IPS DF 6.9 (cell line): ENCODE measurements at regions not wholly inside any gene's neighbourhood (a gene's known extent, or its start where the extent isn't known, plus 50 kb on each side); places are given as distances from the start of the nearest gene placed in this dataset.

Experiments used
- DNase-seq: peaks from one replicate; pipeline ENCODE4 v3.0.0-alpha.2; 2013; ENCODE audit warnings: low read depth, low spot score
- H3K27ac ChIP-seq: one replicate; pipeline ENCODE4 v1.5.1; 2013; ENCODE audit warnings: low read length, control low read depth
- H3K27me3 ChIP-seq: 2 replicates; pipeline ENCODE4 v1.6.1; 2013; ENCODE audit warnings: mild to moderate bottlenecking, low read length; ENCODE audit not compliant: control insufficient read depth, insufficient read depth
- H3K36me3 ChIP-seq: 2 replicates; pipeline ENCODE4 v1.6.1; 2013; ENCODE audit warnings: low read length; ENCODE audit not compliant: control insufficient read depth, insufficient read depth
- H3K4me1 ChIP-seq: 2 replicates; pipeline ENCODE4 v1.6.1; 2013; ENCODE audit warnings: low read length; ENCODE audit not compliant: control insufficient read depth, insufficient read depth
- H3K4me3 ChIP-seq: 2 replicates; pipeline ENCODE4 v1.5.1; 2013; ENCODE audit warnings: mild to moderate bottlenecking, low read length
- H3K9me3 ChIP-seq: 2 replicates; pipeline ENCODE4 v1.6.1; 2013; ENCODE audit warnings: low read length, inconsistent platforms; ENCODE audit not compliant: control insufficient read depth, insufficient read depth
- WGBS: extraction: QIAGEN DNeasy Blood & Tissue Kit; methylation state at CpG from one replicate; pipeline ENCODE4 v1.1.7; 2013; ENCODE audit warnings: mixed read lengths, missing lambda C conversion rate; ENCODE audit not compliant: insufficient read length, insufficient coverage; 5-methylcytosine and 5-hydroxymethylcytosine counted together

- no peaks in the 10 kb centered on the region for H3K27me3 ChIP-seq
- no peaks in the 10 kb centered on the region for H3K36me3 ChIP-seq
- H3K4me3 ChIP-seq, result no peak overlapping the region
- DNase-seq, result no peak
- no peak overlapping the region for H3K27ac ChIP-seq
- H3K4me1 ChIP-seq, result no peaks in the 10 kb centered on the region
- WGBS, result no CpG with 5 or more reads among the region's 8 CpGs
- no peaks in the 10 kb centered on the region for H3K9me3 ChIP-seq
These were observed 54.5 kb upstream of the TENT5A start for GRCh38 chr6:81806793-81807565.

- no peak overlapping the region for H3K4me3 ChIP-seq
- H3K27me3 ChIP-seq, result no peaks in the 10 kb centered on the region
- H3K36me3 ChIP-seq, result no peaks in the 10 kb centered on the region
- no peak overlapping the region for H3K27ac ChIP-seq
- no peaks in the 10 kb centered on the region for H3K4me1 ChIP-seq
- WGBS, result no CpG with 5 or more reads among the region's 4 CpGs
- DNase-seq, result no peak
- no peaks in the 10 kb centered on the region for H3K9me3 ChIP-seq
These were observed 49.9 kb upstream of the TENT5A start for GRCh38 chr6:81802356-81802755.
